Heart left ventricle (tissue), 16 donors: ENCODE measurements at regions not wholly inside any gene's neighbourhood (a gene's known extent, or its start where the extent isn't known, plus 50 kb on each side); places are given as distances from the start of the nearest gene placed in this dataset.
A peak's percentile ranks its signal among the peaks of the same experiment; 100 is the strongest.

Source experiments
- ATAC-seq, 4 donors: fragments of 200-7000 bp; cut with Tn5 transposase; one replicate each; pipeline ENCODE4 v1.9.1; 2020 to 2022; ENCODE audit warnings: moderate library complexity in 4 of 4, mild to moderate bottlenecking in 3 of 4, moderate number of reproducible peaks in 1 of 4
- DNase-seq, 5 donors: peaks; one replicate each; pipeline ENCODE4 v3.0.0-alpha.2; 2020
- H3K27ac ChIP-seq, 12 donors: fragments of 200-600 bp; sonication (generic) in 4 of 12; one replicate each; pipeline versions ENCODE4 v1.5.0 to v1.8.0; 2016 to 2022; ENCODE audit warnings: mild to moderate bottlenecking in 2 of 12
- H3K27me3 ChIP-seq, 9 donors: fragments of 200-600 bp; sonication (generic) in 2 of 9; one replicate each; pipeline versions ENCODE4 v1.5.1 to v1.8.0; 2016 to 2022; ENCODE audit warnings: mild to moderate bottlenecking in 3 of 9
- H3K36me3 ChIP-seq, 9 donors: fragments of 200-600 bp; sonication (generic) in 2 of 9; one replicate each; pipeline versions ENCODE4 v1.5.0 to v1.8.0; 2018 to 2022; ENCODE audit warnings: mild to moderate bottlenecking in 2 of 9
- H3K4me1 ChIP-seq, 12 donors: fragments of 200-600 bp; sonication (generic) in 4 of 12; one replicate each; pipeline versions ENCODE4 v1.5.0 to v1.8.0; 2016 to 2022; ENCODE audit warnings: mild to moderate bottlenecking in 3 of 12
- H3K4me3 ChIP-seq, 12 donors: fragments of 200-600 bp; sonication (generic) in 4 of 12; one replicate each; pipeline versions ENCODE4 v1.5.0 to v1.8.0; 2017 to 2022; ENCODE audit warnings: mild to moderate bottlenecking in 9 of 12, moderate library complexity in 4 of 12
- H3K9me3 ChIP-seq, 12 donors: fragments of 200-600 bp; sonication (generic) in 4 of 12; one replicate each; pipeline versions ENCODE4 v1.5.0 to v1.8.0; 2016 to 2022; ENCODE audit warnings: mild to moderate bottlenecking in 1 of 12
- POLR2A ChIP-seq, 2 donors: fragments of 450-650 bp; IDR thresholded peaks; one replicate each; pipeline ENCODE4 v1.6.1; 2017; ENCODE audit warnings: antibody characterized with exemption in 2 of 2, mild to moderate bottlenecking in 2 of 2, moderate library complexity in 2 of 2
- WGBS, 4 donors: extraction: QIAGEN DNeasy Blood & Tissue Kit in 2 of 4; methylation state at CpG; one replicate each; pipeline versions ENCODE4 v1.1.5 to v1.1.7; 2013 to 2018; 5-methylcytosine and 5-hydroxymethylcytosine counted together
- intact Hi-C, 10 donors: fragments of 100-400 bp; cut with DNase I; formaldehyde crosslinking; loops; one replicate each; pipeline versions ENCODE4 v1.11.1 to v1.14.2; 2022
- TF ChIP-seq, protein P1 (sequence below), 12 donors: fragments of 200-600 bp; sonication (generic) in 4 of 12; IDR thresholded peaks; one replicate each; pipeline versions ENCODE4 v1.5.0 to v1.8.0; 2018 to 2022; ENCODE audit warnings: antibody characterized with exemption in 12 of 12, mild to moderate bottlenecking in 5 of 12
- donor health status: ischemic (EF 13 %, LVEDD 7.1; RV severe dilation, severe dysfunction).
- donor health status: healthy with polysubstance abuse.
- donor health status: DM: no; HTN: yes; CAD: no.
- donor health status: DM: no; HTN: no; CAD: no.
- donor health status: ischemic (EF 25% LVEDD 6.9; RV normal size, moderate dysfunction).
- donor health status: ischemic (EF 25% LVEDD 5.7; RV mildly dilated, moderate dysfunction).
- donor health status: healthy.
- donor health status: DM: yes; HTN: yes; CAD: no.
- donor health status: ischemic (EF 35%, LVEDD 5.7; RV mildly dilated, moderate dysfunction).
- donor health status: nonischemic (EF 11% LVEDD 7.7; RV severe dilation, severe dysfunction).
- donor health status: DM: yes; HTN: yes; CAD: no.
- donor health status: PGD.
- donor health status: ischemic (EF 29% LVEDD 5.4; RV normal size, mild dysfunction).
- donor health status: nonischemic (EF 23%, LVEDD 6.1; RV moderate dilation, normal function).

DNA sequence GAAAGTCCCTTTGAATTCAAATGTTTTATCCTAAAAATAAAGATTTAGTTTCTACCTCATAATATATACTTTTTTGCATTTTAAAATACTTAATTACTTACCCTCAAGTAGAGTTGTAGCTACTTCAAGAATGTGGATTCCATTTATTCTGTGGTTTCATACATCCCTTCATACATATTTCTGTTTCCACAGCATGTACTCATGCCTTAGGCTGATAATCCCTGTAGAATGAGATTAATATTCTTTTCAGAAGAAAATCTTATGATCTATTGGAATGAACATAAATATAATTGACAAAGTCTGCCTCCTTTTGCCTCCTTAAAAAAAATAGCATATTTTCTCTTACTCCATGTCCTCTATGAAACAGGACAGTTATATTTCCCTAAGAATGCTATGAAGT is 465.7 kb downstream of the DTWD2 start:
- intact Hi-C loops = no loop called here
- no peak overlapping the region for H3K4me3 ChIP-seq
- H3K27me3 ChIP-seq = no peaks in the 10 kb centered on the region
- TF ChIP-seq, protein P1, sequence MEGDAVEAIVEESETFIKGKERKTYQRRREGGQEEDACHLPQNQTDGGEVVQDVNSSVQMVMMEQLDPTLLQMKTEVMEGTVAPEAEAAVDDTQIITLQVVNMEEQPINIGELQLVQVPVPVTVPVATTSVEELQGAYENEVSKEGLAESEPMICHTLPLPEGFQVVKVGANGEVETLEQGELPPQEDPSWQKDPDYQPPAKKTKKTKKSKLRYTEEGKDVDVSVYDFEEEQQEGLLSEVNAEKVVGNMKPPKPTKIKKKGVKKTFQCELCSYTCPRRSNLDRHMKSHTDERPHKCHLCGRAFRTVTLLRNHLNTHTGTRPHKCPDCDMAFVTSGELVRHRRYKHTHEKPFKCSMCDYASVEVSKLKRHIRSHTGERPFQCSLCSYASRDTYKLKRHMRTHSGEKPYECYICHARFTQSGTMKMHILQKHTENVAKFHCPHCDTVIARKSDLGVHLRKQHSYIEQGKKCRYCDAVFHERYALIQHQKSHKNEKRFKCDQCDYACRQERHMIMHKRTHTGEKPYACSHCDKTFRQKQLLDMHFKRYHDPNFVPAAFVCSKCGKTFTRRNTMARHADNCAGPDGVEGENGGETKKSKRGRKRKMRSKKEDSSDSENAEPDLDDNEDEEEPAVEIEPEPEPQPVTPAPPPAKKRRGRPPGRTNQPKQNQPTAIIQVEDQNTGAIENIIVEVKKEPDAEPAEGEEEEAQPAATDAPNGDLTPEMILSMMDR (IDR thresholded peaks at IDR 0.05) = no peak
- no peak for TF ChIP-seq POLR2A (IDR thresholded peaks at IDR 0.05)
- DNase-seq = no peak
- H3K27ac ChIP-seq = no peak overlapping the region
- no peaks in the 10 kb centered on the region for H3K9me3 ChIP-seq
- ATAC-seq = no peak
- H3K36me3 ChIP-seq = no peaks in the 10 kb centered on the region
- H3K4me1 ChIP-seq = peaks cover 0 to 42% (median 0%) of the 10 kb centered on the region in 12 donors

DNA sequence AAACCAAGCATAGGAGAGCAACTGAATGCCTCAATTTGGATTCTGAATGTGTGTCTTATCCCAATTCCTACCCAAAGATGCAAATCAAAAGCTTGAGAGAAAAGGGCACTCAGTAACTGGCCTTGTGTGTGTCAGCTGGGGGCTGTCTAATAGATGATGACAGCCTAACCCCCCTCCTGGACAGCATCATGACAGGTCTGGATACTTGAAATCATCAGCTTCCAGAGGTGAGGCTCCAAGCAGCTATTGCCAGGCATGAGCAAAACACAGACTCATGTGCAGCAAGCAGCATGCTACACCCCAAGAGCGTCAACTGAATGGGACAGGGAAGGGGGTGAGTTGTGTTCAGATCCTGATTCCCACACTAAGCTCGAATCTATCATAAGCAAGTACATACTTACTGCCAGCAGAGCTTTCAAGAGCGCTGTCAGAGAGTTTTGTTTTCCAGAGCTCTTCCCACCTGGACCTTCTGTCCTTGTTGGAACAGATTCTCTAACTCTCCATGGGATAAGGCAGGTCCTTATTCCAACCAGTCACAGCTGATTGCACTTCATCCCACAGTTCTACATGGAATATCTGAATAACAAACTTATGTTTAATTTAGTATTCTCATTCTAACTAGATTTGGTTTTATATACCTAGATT is 467.5 kb downstream of the DTWD2 start:
- no peak overlapping the region for H3K27ac ChIP-seq
- H3K4me1 ChIP-seq = peaks cover 0 to 32% (median 0%) of the 10 kb centered on the region in 12 donors
- peak in 2 of 4 donors; percentile 11 to 41 for ATAC-seq
- no peak for TF ChIP-seq POLR2A (IDR thresholded peaks at IDR 0.05)
- TF ChIP-seq, protein P1 (IDR thresholded peaks at IDR 0.05) = no peak
- intact Hi-C loops = no loop called here
- no peaks in the 10 kb centered on the region for H3K9me3 ChIP-seq
- 68 to 100% (median 71%) methylated on average over 1 to 3 of the region's 3 CpGs for WGBS, 4 donors
- no peaks in the 10 kb centered on the region for H3K36me3 ChIP-seq
- DNase-seq = no peak
- H3K27me3 ChIP-seq = no peaks in the 10 kb centered on the region
- no peak overlapping the region for H3K4me3 ChIP-seq

DNA sequence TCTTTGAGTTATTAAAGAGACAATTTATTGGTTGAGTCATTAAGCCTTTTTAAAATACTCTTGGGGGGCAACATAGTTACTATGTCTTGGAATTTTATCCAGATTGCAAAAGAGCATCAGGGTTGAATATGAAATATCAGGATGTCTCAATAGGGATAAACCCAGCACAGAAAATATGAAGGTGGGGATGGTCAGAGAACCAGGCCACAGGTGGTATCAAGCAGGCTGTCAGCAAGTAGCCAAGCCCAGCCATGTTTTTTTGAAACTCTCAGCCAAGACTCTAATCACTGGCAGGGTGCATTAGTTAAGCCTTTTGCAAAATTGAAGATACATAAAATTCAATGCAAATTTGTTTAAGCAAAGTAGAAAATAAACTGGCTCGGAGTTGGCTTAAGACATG is 468.9 kb downstream of the DTWD2 start:
- Histone ChIP-seq H3K4me3 (no peak overlapping the region), H3K36me3 (no peaks in the 10 kb centered on the region), H3K27ac (no peak overlapping the region), H3K4me1 (peaks cover 0 to 23% (median 0%) of the 10 kb centered on the region in 12 donors), H3K27me3 (no peaks in the 10 kb centered on the region), H3K9me3 (no peaks in the 10 kb centered on the region)
- TF ChIP-seq, protein P1 (IDR thresholded peaks at IDR 0.05) = no peak
- TF ChIP-seq POLR2A (IDR thresholded peaks at IDR 0.05) = no peak
- WGBS, 4 donors = 64 to 86% (median 66%) methylated on average over 1 of the region's 1 CpG
- intact Hi-C loops = loop anchor here in 1 of 10 donors (10.0 kb wide), 1 partner anchor 75 kb away; no protein-coding TSS in a partner anchor
- DNase-seq = no peak
- no peak for ATAC-seq

DNA sequence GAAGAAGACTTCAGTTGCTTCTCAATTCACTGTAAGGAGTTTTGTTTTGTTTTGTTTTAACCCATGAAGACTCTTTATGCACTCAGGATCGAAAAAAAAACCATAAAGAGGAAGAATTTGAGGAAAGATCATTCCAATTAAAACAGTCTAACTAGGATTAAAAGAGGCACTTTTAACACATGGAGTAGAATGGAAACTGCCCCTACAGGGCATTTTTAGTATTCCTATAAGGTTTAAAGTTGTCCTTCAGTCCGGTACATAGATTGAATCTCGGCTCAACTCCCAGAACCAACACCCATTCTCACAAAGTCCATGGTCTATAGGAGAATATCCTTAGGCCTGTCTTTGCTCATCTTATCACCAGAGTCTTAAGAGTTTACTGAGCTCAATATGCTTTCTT is 469.6 kb downstream of the DTWD2 start:
- intact Hi-C loops = loop anchor here in 1 of 10 donors (10.0 kb wide), 1 partner anchor 74 kb away; no protein-coding TSS in a partner anchor
- Histone ChIP-seq H3K4me3 (no peak overlapping the region), H3K36me3 (no peaks in the 10 kb centered on the region), H3K27ac (no peak overlapping the region), H3K4me1 (peaks cover 0 to 23% (median 0%) of the 10 kb centered on the region in 12 donors), H3K9me3 (no peaks in the 10 kb centered on the region), H3K27me3 (no peaks in the 10 kb centered on the region)
- 86 to 93% (median 92%) methylated on average over 3 of the region's 3 CpGs for WGBS, 4 donors
- DNase-seq (no peak), ATAC-seq (no peak)
- TF ChIP-seq, protein P1 (IDR thresholded peaks at IDR 0.05) = peak in 1 of 12 donors; percentile 7
- no peak for TF ChIP-seq POLR2A (IDR thresholded peaks at IDR 0.05)
